ENCODE measurements at regions not wholly inside any gene's neighbourhood (a gene's known extent, or its start where the extent isn't known, plus 50 kb on each side); places are given as distances from the start of the nearest gene placed in this dataset.

GRCh38 chr13:89980896-89981295 lies 1366.6 kb upstream of the MIR17HG start:
- no peak for TF ChIP-seq CTCF (conservative IDR thresholded peaks at IDR 0.05)
- no peak for TF ChIP-seq EZH2 (IDR thresholded peaks at IDR 0.05; ENCODE audit: low read depth)
- H3K4me3 ChIP-seq: no peak overlapping the region
- no peaks in the 10 kb centered on the region for H3K27me3 ChIP-seq (ENCODE audit: insufficient read depth, low read depth)
- H3K9me3 ChIP-seq (ENCODE audit: insufficient read depth, low read depth): no peaks in the 10 kb centered on the region
- H3K36me3 ChIP-seq (ENCODE audit: low read depth): no peaks in the 10 kb centered on the region
- no peak overlapping the region for H3K4me2 ChIP-seq
- no peaks in the 10 kb centered on the region for H4K20me1 ChIP-seq (ENCODE audit: insufficient read depth)
- BruUV-seq (replicated peaks): no TSS peak
- POLR2A ChIA-PET (ENCODE audit: unreplicated experiment): no interaction called here
- no peaks in the 10 kb centered on the region for H3K79me2 ChIP-seq (ENCODE audit: low read depth)
- CTCF ChIA-PET: no interaction called here
- no peak for DNase-seq
- H3K27ac ChIP-seq: no peak overlapping the region
- no peaks in the 10 kb centered on the region for H3F3A ChIP-seq (ENCODE audit: insufficient read depth, low read depth)
- no peaks in the 10 kb centered on the region for H3K4me1 ChIP-seq (replicated peaks; ENCODE audit: insufficient read depth)
- no peaks in the 10 kb centered on the region for H3K9me2 ChIP-seq (ENCODE audit: insufficient read depth)
- H2AFZ ChIP-seq: no peak overlapping the region
- intact Hi-C loops (cut with micrococcal nuclease; ENCODE audit: unreplicated experiment): no loop called here

- Histone ChIP-seq H3K4me1 (replicated peaks; ENCODE audit: insufficient read depth) (no peaks in the 10 kb centered on the region), H3K4me2 (peak overlapping the region; percentile 15; the same call in 1 of the 2 replicates), H3K4me3 (no peak overlapping the region), H3K27me3 (ENCODE audit: insufficient read depth, low read depth) (no peaks in the 10 kb centered on the region), H3K9me3 (ENCODE audit: insufficient read depth, low read depth) (no peaks in the 10 kb centered on the region), H3K27ac (no peak overlapping the region), H2AFZ (peak overlapping the region; percentile 22; the same call in 1 of the 2 replicates), H3K79me2 (ENCODE audit: low read depth) (no peaks in the 10 kb centered on the region), H3K36me3 (ENCODE audit: low read depth) (no peaks in the 10 kb centered on the region), H4K20me1 (ENCODE audit: insufficient read depth) (no peaks in the 10 kb centered on the region), H3K9me2 (ENCODE audit: insufficient read depth) (no peaks in the 10 kb centered on the region), H3F3A (ENCODE audit: insufficient read depth, low read depth) (no peaks in the 10 kb centered on the region)
- intact Hi-C loops (cut with micrococcal nuclease; ENCODE audit: unreplicated experiment): no loop called here
- no peak for DNase-seq
- no peak for TF ChIP-seq EZH2 (IDR thresholded peaks at IDR 0.05; ENCODE audit: low read depth)
- TF ChIP-seq CTCF (conservative IDR thresholded peaks at IDR 0.05): no peak
- no TSS peak for BruUV-seq (replicated peaks)
- POLR2A ChIA-PET (ENCODE audit: unreplicated experiment): no interaction called here
- CTCF ChIA-PET: no interaction called here
Measured at GRCh38 chr13:89982407-89983095, 1364.9 kb upstream of the MIR17HG start.

GRCh38 chr13:89988206-89988605 lies 1359.3 kb upstream of the MIR17HG start:
- H3F3A ChIP-seq (ENCODE audit: insufficient read depth, low read depth): no peaks in the 10 kb centered on the region
- no peak overlapping the region for H3K27ac ChIP-seq
- no peak for DNase-seq
- BruUV-seq (replicated peaks): no TSS peak
- intact Hi-C loops (cut with micrococcal nuclease; ENCODE audit: unreplicated experiment): no loop called here
- no peaks in the 10 kb centered on the region for H3K79me2 ChIP-seq (ENCODE audit: low read depth)
- H3K9me3 ChIP-seq (ENCODE audit: insufficient read depth, low read depth): no peaks in the 10 kb centered on the region
- no peak overlapping the region for H3K4me3 ChIP-seq
- no peak overlapping the region for H3K4me2 ChIP-seq
- H3K36me3 ChIP-seq (ENCODE audit: low read depth): no peaks in the 10 kb centered on the region
- H3K4me1 ChIP-seq (replicated peaks; ENCODE audit: insufficient read depth): no peaks in the 10 kb centered on the region
- no peaks in the 10 kb centered on the region for H3K9me2 ChIP-seq (ENCODE audit: insufficient read depth)
- POLR2A ChIA-PET (ENCODE audit: unreplicated experiment): no interaction called here
- TF ChIP-seq CTCF (conservative IDR thresholded peaks at IDR 0.05) (no peak), EZH2 (IDR thresholded peaks at IDR 0.05; ENCODE audit: low read depth) (no peak)
- CTCF ChIA-PET: interaction anchor here (0.6 kb wide), 1 partner anchor 290 kb away, joined by 15 read pairs; no protein-coding TSS in a partner anchor
- no peak overlapping the region for H2AFZ ChIP-seq
- no peaks in the 10 kb centered on the region for H4K20me1 ChIP-seq (ENCODE audit: insufficient read depth)
- no peaks in the 10 kb centered on the region for H3K27me3 ChIP-seq (ENCODE audit: insufficient read depth, low read depth)
